Kidney (tissue), 13 donors: ENCODE measurements at regions not wholly inside any gene's neighbourhood (a gene's known extent, or its start where the extent isn't known, plus 50 kb on each side); places are given as distances from the start of the nearest gene placed in this dataset.

Source experiments
- DNase-seq, 5 donors: peaks; one replicate each; pipeline ENCODE4 v3.0.0-alpha.2; 2013 to 2020
- FAIRE-seq: peaks from 2 replicates; lab custom pipeline; 2012; peaks lifted over from hg19 to GRCh38; lab: Jason Lieb, UNC
- H3K27ac ChIP-seq, 2 donors: one replicate each; pipeline ENCODE4 v1.7.0; 2013; ENCODE audit warnings: low read depth in 2 of 2, low read length in 2 of 2, inconsistent platforms in 1 of 2
- H3K27me3 ChIP-seq: one replicate; pipeline ENCODE4 v1.7.1; 2013; ENCODE audit warnings: low read length, inconsistent platforms; ENCODE audit not compliant: control insufficient read depth, insufficient read depth
- H3K36me3 ChIP-seq, 3 donors: one replicate each; pipeline versions ENCODE4 v1.7.0 to v1.7.1; 2013; ENCODE audit warnings: low read length in 3 of 3, control low read depth in 1 of 3, inconsistent platforms in 1 of 3; ENCODE audit not compliant: insufficient read depth in 3 of 3, control insufficient read depth in 2 of 3
- H3K4me1 ChIP-seq, 3 donors: one replicate each; pipeline versions ENCODE4 v1.7.0 to v1.7.1; 2013; ENCODE audit warnings: low read length in 3 of 3, inconsistent platforms in 1 of 3, low read depth in 1 of 3; ENCODE audit not compliant: control insufficient read depth in 2 of 3, insufficient read depth in 2 of 3
- H3K4me3 ChIP-seq, 3 donors: one replicate each; pipeline versions ENCODE4 v1.7.0 to v1.8.1; 2013; ENCODE audit warnings: low read length in 3 of 3, control low read depth in 1 of 3, inconsistent platforms in 1 of 3
- H3K9ac ChIP-seq, 3 donors: one replicate each; pipeline versions ENCODE4 v1.7.0 to v1.7.1; 2013; ENCODE audit warnings: low read length in 3 of 3, control low read depth in 1 of 3, inconsistent platforms in 1 of 3
- H3K9me3 ChIP-seq, 3 donors: one replicate each; pipeline versions ENCODE4 v1.7.0 to v1.7.1; 2013; ENCODE audit warnings: low read length in 3 of 3, control low read depth in 1 of 3, inconsistent platforms in 1 of 3; ENCODE audit not compliant: control insufficient read depth in 2 of 3, insufficient read depth in 1 of 3
- CTCF ChIP-seq: IDR thresholded peaks from 3 replicates; pipeline ENCODE4 v1.5.1; 2012; ENCODE audit warnings: mild to moderate bottlenecking, moderate library complexity, borderline replicate concordance; ENCODE audit not compliant: insufficient read depth; ENCODE audit errors: extremely low read depth
- intact Hi-C: fragments of 100-400 bp; cut with DNase I; formaldehyde crosslinking; loops from one replicate; pipeline ENCODE4 v1.11.1; 2022
- donor health status: control.
- donor health status: control.
- donor health status: control.
- donor health status: control.
- donor health status: control.
- donor health status: DM: yes; HTN: yes; CAD: no.
- donor health status: Normal renal cell carcinoma (clear cell type).

GRCh38 chr16:9441012-9441411 lies 349.6 kb downstream of the HAPSTR1 start:
- Histone ChIP-seq H3K27me3 (no peaks in the 10 kb centered on the region), H3K27ac (no peak overlapping the region), H3K4me1 (no peaks in the 10 kb centered on the region), H3K36me3 (no peaks in the 10 kb centered on the region), H3K9me3 (peaks cover 0 to 8% (median 0%) of the 10 kb centered on the region in 3 donors), H3K9ac (no peak overlapping the region), H3K4me3 (no peak overlapping the region)
- TF ChIP-seq CTCF, result no peak
- intact Hi-C loops, result no loop called here
- FAIRE-seq, result no peak
- peak in 1 of 5 donors; percentile 44 for DNase-seq

- FAIRE-seq, result no peak
- Histone ChIP-seq H3K27ac (no peak overlapping the region), H3K27me3 (no peaks in the 10 kb centered on the region), H3K4me3 (no peak overlapping the region), H3K9me3 (no peaks in the 10 kb centered on the region), H3K36me3 (no peaks in the 10 kb centered on the region), H3K4me1 (no peaks in the 10 kb centered on the region), H3K9ac (no peak overlapping the region)
- intact Hi-C loops, result no loop called here
- DNase-seq, result no peak
- no peak for TF ChIP-seq CTCF
Observed at GRCh38 chr16:9443864-9444263, 352.4 kb downstream of the HAPSTR1 start.

GRCh38 chr16:9446471-9447194 lies 355.2 kb downstream of the HAPSTR1 start:
- no peaks in the 10 kb centered on the region for H3K4me1 ChIP-seq
- H3K4me3 ChIP-seq, result no peak overlapping the region
- intact Hi-C loops, result no loop called here
- H3K27me3 ChIP-seq, result no peaks in the 10 kb centered on the region
- H3K9me3 ChIP-seq, result no peaks in the 10 kb centered on the region
- TF ChIP-seq CTCF, result no peak
- DNase-seq, result no peak
- no peak overlapping the region for H3K9ac ChIP-seq
- H3K36me3 ChIP-seq, result no peaks in the 10 kb centered on the region
- no peak overlapping the region for H3K27ac ChIP-seq
- FAIRE-seq, result no peak

GRCh38 chr16:9447195-9447551 lies 355.7 kb downstream of the HAPSTR1 start:
- Histone ChIP-seq H3K4me1 (no peaks in the 10 kb centered on the region), H3K9me3 (no peaks in the 10 kb centered on the region), H3K9ac (no peak overlapping the region), H3K36me3 (no peaks in the 10 kb centered on the region), H3K27me3 (no peaks in the 10 kb centered on the region), H3K27ac (no peak overlapping the region), H3K4me3 (no peak overlapping the region)
- DNase-seq, result no peak
- no peak for TF ChIP-seq CTCF
- no peak for FAIRE-seq
- intact Hi-C loops, result no loop called here
